ENCODE measurements at regions not wholly inside any gene's neighbourhood (a gene's known extent, or its start where the extent isn't known, plus 50 kb on each side); places are given as distances from the start of the nearest gene placed in this dataset.

- no peak for TF ChIP-seq POLR2AphosphoS5 (IDR thresholded peaks at IDR 0.05)
- no peak for TF ChIP-seq POLR2A (IDR thresholded peaks at IDR 0.05)
- TF ChIP-seq, protein P1, sequence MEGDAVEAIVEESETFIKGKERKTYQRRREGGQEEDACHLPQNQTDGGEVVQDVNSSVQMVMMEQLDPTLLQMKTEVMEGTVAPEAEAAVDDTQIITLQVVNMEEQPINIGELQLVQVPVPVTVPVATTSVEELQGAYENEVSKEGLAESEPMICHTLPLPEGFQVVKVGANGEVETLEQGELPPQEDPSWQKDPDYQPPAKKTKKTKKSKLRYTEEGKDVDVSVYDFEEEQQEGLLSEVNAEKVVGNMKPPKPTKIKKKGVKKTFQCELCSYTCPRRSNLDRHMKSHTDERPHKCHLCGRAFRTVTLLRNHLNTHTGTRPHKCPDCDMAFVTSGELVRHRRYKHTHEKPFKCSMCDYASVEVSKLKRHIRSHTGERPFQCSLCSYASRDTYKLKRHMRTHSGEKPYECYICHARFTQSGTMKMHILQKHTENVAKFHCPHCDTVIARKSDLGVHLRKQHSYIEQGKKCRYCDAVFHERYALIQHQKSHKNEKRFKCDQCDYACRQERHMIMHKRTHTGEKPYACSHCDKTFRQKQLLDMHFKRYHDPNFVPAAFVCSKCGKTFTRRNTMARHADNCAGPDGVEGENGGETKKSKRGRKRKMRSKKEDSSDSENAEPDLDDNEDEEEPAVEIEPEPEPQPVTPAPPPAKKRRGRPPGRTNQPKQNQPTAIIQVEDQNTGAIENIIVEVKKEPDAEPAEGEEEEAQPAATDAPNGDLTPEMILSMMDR (IDR thresholded peaks at IDR 0.05), result no peak
- WGBS, result 33% methylated on average over 1 of the region's 1 CpG
Observed at GRCh38 chr5:8383616-8384015, 514.7 kb downstream of the MTRR start.

GRCh38 chr5:8386719-8387288 is 517.9 kb downstream of the MTRR start:
- Histone ChIP-seq H3K27ac (no peak overlapping the region), H3K4me1 (replicated peaks) (no peaks in the 10 kb centered on the region), H3K4me3 (no peak overlapping the region), H3K9me3 (no peaks in the 10 kb centered on the region), H3K27me3 (replicated peaks; ENCODE audit: insufficient read depth) (no peaks in the 10 kb centered on the region), H3K36me3 (no peaks in the 10 kb centered on the region)
- 67% methylated on average over 2 of the region's 2 CpGs for WGBS
- no peak for DNase-seq (ENCODE audit: low spot score)
- intact Hi-C loops (cut with DNase I), result no loop called here
- TF ChIP-seq, protein P1 (IDR thresholded peaks at IDR 0.05), result no peak
- TF ChIP-seq POLR2A (IDR thresholded peaks at IDR 0.05) (no peak), POLR2AphosphoS5 (IDR thresholded peaks at IDR 0.05) (no peak)

More at GRCh38 chr5:8383616-8384015, 514.7 kb downstream of the MTRR start:
- no peaks in the 10 kb centered on the region for H3K27me3 ChIP-seq (replicated peaks; ENCODE audit: insufficient read depth)
- no peaks in the 10 kb centered on the region for H3K36me3 ChIP-seq
- intact Hi-C loops (cut with DNase I), result no loop called here
- H3K9me3 ChIP-seq, result no peaks in the 10 kb centered on the region
- no peak overlapping the region for H3K4me3 ChIP-seq
- H3K4me1 ChIP-seq (replicated peaks), result no peaks in the 10 kb centered on the region
- no peak overlapping the region for H3K27ac ChIP-seq
- DNase-seq (ENCODE audit: low spot score), result no peak

- Histone ChIP-seq H3K4me3 (no peak overlapping the region), H3K27me3 (replicated peaks; ENCODE audit: insufficient read depth) (no peaks in the 10 kb centered on the region), H3K36me3 (no peaks in the 10 kb centered on the region), H3K4me1 (replicated peaks) (no peaks in the 10 kb centered on the region), H3K9me3 (no peaks in the 10 kb centered on the region), H3K27ac (no peak overlapping the region)
- DNase-seq (ENCODE audit: low spot score), result no peak
- WGBS, result 60% methylated on average over 2 of the region's 2 CpGs
- intact Hi-C loops (cut with DNase I), result no loop called here
- TF ChIP-seq, protein P1 (IDR thresholded peaks at IDR 0.05), result no peak
- TF ChIP-seq POLR2AphosphoS5 (IDR thresholded peaks at IDR 0.05) (no peak), POLR2A (IDR thresholded peaks at IDR 0.05) (no peak)
Observed at GRCh38 chr5:8391911-8392310, 523.0 kb downstream of the MTRR start.

- WGBS, result 47% methylated on average over 2 of the region's 2 CpGs
- Histone ChIP-seq H3K4me1 (replicated peaks) (no peaks in the 10 kb centered on the region), H3K27me3 (replicated peaks; ENCODE audit: insufficient read depth) (no peaks in the 10 kb centered on the region), H3K4me3 (no peak overlapping the region), H3K9me3 (no peaks in the 10 kb centered on the region), H3K27ac (no peak overlapping the region), H3K36me3 (no peaks in the 10 kb centered on the region)
- intact Hi-C loops (cut with DNase I), result no loop called here
- TF ChIP-seq POLR2A (IDR thresholded peaks at IDR 0.05), result no peak
- no peak for TF ChIP-seq POLR2AphosphoS5 (IDR thresholded peaks at IDR 0.05)
- TF ChIP-seq, protein P1 (IDR thresholded peaks at IDR 0.05), result no peak
- no peak for DNase-seq (ENCODE audit: low spot score)
Observed at GRCh38 chr5:8393240-8393639, 524.3 kb downstream of the MTRR start.

DNA sequence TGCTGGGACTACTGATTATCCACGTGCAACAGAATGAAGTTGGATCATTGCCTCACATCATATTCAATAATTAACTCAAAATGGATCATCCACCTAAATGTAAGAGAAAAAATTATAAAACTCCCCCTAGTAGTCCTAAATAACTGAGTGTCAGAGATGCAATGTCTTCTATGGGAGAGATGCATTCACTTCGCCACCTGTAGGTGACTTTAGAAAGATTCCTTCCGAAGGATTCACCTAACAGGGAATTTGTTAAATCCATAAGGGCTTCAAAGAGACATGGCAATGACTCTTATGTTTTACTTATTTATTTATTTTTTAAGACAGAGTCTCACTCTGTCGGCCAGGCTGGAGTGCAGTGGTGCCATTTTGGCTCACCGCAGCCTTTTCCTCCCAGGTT is 526.0 kb downstream of the MTRR start:
- H3K27me3 ChIP-seq (replicated peaks; ENCODE audit: insufficient read depth), result no peaks in the 10 kb centered on the region
- no peaks in the 10 kb centered on the region for H3K9me3 ChIP-seq
- no peaks in the 10 kb centered on the region for H3K4me1 ChIP-seq (replicated peaks)
- intact Hi-C loops (cut with DNase I), result no loop called here
- no peak overlapping the region for H3K4me3 ChIP-seq
- TF ChIP-seq POLR2AphosphoS5 (IDR thresholded peaks at IDR 0.05) (no peak), POLR2A (IDR thresholded peaks at IDR 0.05) (no peak)
- TF ChIP-seq, protein P1 (IDR thresholded peaks at IDR 0.05), result no peak
- no peak overlapping the region for H3K27ac ChIP-seq
- DNase-seq (ENCODE audit: low spot score), result no peak
- 80% methylated on average over 5 of the region's 5 CpGs for WGBS
- no peaks in the 10 kb centered on the region for H3K36me3 ChIP-seq
